ENCODE measurements at regions not wholly inside any gene's neighbourhood (a gene's known extent, or its start where the extent isn't known, plus 50 kb on each side); places are given as distances from the start of the nearest gene placed in this dataset.

- no peak for DNase-seq (ENCODE audit: low spot score)
- Mint-ChIP-seq H3K27me3 (ENCODE audit: low read depth) (peaks cover 7% of the 10 kb centered on the region), H3K27ac (ENCODE audit: unreplicated experiment) (no peak overlapping the region), H3K36me3 (ENCODE audit: low read depth) (no peaks in the 10 kb centered on the region), H3K9me3 (ENCODE audit: low read depth) (no peaks in the 10 kb centered on the region), H3K4me3 (ENCODE audit: unreplicated experiment) (no peak overlapping the region), H3K4me1 (ENCODE audit: low read depth) (no peaks in the 10 kb centered on the region)
- no peak for TF ChIP-seq CTCF (IDR thresholded peaks at IDR 0.05)
These were observed 506.7 kb upstream of the CDH18 start for GRCh38 chr5:20494706-20495105.

GRCh38 chr5:20486826-20487225 lies 498.8 kb upstream of the CDH18 start:
- Mint-ChIP-seq H3K36me3 (ENCODE audit: low read depth) (no peaks in the 10 kb centered on the region), H3K4me1 (ENCODE audit: low read depth) (no peaks in the 10 kb centered on the region), H3K27me3 (ENCODE audit: low read depth) (peaks cover 6% of the 10 kb centered on the region), H3K4me3 (ENCODE audit: unreplicated experiment) (no peak overlapping the region), H3K27ac (ENCODE audit: unreplicated experiment) (no peak overlapping the region), H3K9me3 (ENCODE audit: low read depth) (peaks cover 8% of the 10 kb centered on the region)
- TF ChIP-seq CTCF (IDR thresholded peaks at IDR 0.05) = no peak
- no peak for DNase-seq (ENCODE audit: low spot score)

DNA sequence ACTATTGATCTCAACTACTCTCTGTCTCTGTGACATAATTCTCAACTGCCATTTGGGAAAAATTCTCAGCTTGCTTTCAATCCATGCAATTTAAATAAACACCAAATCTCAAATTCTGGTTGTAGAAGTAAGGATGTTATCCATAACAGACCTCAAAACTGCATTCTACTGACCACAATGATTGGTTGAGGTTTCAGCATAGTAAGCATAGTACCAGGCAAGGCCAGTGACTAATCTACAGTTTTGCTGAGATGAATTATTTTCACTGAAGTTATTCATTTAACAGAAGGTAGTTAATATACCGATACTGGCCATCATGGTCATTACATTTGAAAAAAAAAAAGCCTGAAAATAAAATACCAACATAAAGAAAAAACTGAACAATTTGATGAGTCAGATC lies 488.0 kb upstream of the CDH18 start:
- Mint-ChIP-seq H3K9me3 (ENCODE audit: low read depth) (no peaks in the 10 kb centered on the region), H3K27ac (ENCODE audit: unreplicated experiment) (no peak overlapping the region), H3K4me1 (ENCODE audit: low read depth) (no peaks in the 10 kb centered on the region), H3K4me3 (ENCODE audit: unreplicated experiment) (no peak overlapping the region), H3K36me3 (ENCODE audit: low read depth) (no peaks in the 10 kb centered on the region), H3K27me3 (ENCODE audit: low read depth) (peaks cover 4% of the 10 kb centered on the region)
- no peak for TF ChIP-seq CTCF (IDR thresholded peaks at IDR 0.05)
- DNase-seq (ENCODE audit: low spot score) = no peak

DNA sequence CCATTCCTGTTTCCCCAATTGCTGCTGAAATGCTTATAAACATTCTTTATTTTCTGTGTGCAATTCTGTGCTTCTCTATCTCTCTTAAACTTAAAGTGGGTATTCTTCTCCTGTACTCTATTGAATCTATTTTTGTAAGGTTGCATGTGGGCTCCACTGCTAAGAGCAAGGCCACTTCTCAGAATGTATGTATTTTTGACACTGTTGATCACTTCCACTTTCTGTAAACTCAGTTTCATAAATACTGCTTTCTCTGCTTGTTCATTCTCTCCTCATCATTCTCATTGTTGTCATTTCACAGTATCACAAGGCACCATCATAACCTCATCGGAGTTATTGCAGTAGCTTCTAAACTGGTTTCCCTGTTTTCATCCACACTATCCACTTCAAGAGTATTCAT lies 483.0 kb upstream of the CDH18 start:
- no peaks in the 10 kb centered on the region for H3K4me1 Mint-ChIP-seq (ENCODE audit: low read depth)
- no peak overlapping the region for H3K4me3 Mint-ChIP-seq (ENCODE audit: unreplicated experiment)
- H3K9me3 Mint-ChIP-seq (ENCODE audit: low read depth) = no peaks in the 10 kb centered on the region
- no peak for DNase-seq (ENCODE audit: low spot score)
- no peak overlapping the region for H3K27ac Mint-ChIP-seq (ENCODE audit: unreplicated experiment)
- TF ChIP-seq CTCF (IDR thresholded peaks at IDR 0.05) = no peak
- no peaks in the 10 kb centered on the region for H3K36me3 Mint-ChIP-seq (ENCODE audit: low read depth)
- H3K27me3 Mint-ChIP-seq (ENCODE audit: low read depth) = no peaks in the 10 kb centered on the region

- Mint-ChIP-seq H3K36me3 (ENCODE audit: low read depth) (no peaks in the 10 kb centered on the region), H3K4me3 (ENCODE audit: unreplicated experiment) (no peak overlapping the region), H3K4me1 (ENCODE audit: low read depth) (no peaks in the 10 kb centered on the region), H3K9me3 (ENCODE audit: low read depth) (no peaks in the 10 kb centered on the region), H3K27me3 (ENCODE audit: low read depth) (peaks cover 2% of the 10 kb centered on the region), H3K27ac (ENCODE audit: unreplicated experiment) (no peak overlapping the region)
- DNase-seq (ENCODE audit: low spot score) = no peak
- no peak for TF ChIP-seq CTCF (IDR thresholded peaks at IDR 0.05)
These were observed 481.8 kb upstream of the CDH18 start for GRCh38 chr5:20469792-20470191.

Data from chondrocyte (in vitro differentiated cells).